Ascending aorta (tissue), 2 donors: ENCODE measurements at regions not wholly inside any gene's neighbourhood (a gene's known extent, or its start where the extent isn't known, plus 50 kb on each side); places are given as distances from the start of the nearest gene placed in this dataset.

Experiments used
- DNase-seq, 2 donors: peaks; one replicate each; pipeline ENCODE4 v3.0.0-alpha.2; 2019; ENCODE audit warnings: low spot score in 2 of 2
- H3K27ac ChIP-seq, 2 donors: fragments of 200-600 bp; sonication (generic); one replicate each; pipeline ENCODE4 v1.5.1; 2016 to 2017; ENCODE audit warnings: mild to moderate bottlenecking in 1 of 2
- H3K27me3 ChIP-seq: fragments of 200-600 bp; sonication (generic); one replicate; pipeline ENCODE4 v1.5.1; 2017
- H3K36me3 ChIP-seq, 2 donors: fragments of 200-600 bp; sonication (generic); one replicate each; pipeline ENCODE4 v1.5.1; 2016
- H3K4me1 ChIP-seq, 2 donors: fragments of 200-600 bp; sonication (generic); one replicate each; pipeline ENCODE4 v1.5.1; 2016 to 2017; ENCODE audit warnings: mild to moderate bottlenecking in 1 of 2
- H3K4me3 ChIP-seq, 2 donors: fragments of 200-600 bp; sonication (generic); one replicate each; pipeline ENCODE4 v1.5.1; 2016 to 2017; ENCODE audit warnings: mild to moderate bottlenecking in 1 of 2
- H3K9me3 ChIP-seq, 2 donors: fragments of 200-600 bp; sonication (generic); one replicate each; pipeline ENCODE4 v1.5.1; 2016
- intact Hi-C: fragments of 100-400 bp; cut with DNase I; formaldehyde crosslinking; loops from one replicate; pipeline ENCODE4 v1.15.1; 2023
- TF ChIP-seq, protein P1 (sequence below), 3 experiments: fragments of 200-600 bp in 2 of 3; fragments of 450-650 bp in 1 of 3; sonication (generic) in 2 of 3; IDR thresholded peaks; one replicate each; pipeline ENCODE4 v1.5.1; 2016 to 2019; ENCODE audit warnings: antibody characterized with exemption in 3 of 3, mild to moderate bottlenecking in 1 of 3, moderate library complexity in 1 of 3

DNA sequence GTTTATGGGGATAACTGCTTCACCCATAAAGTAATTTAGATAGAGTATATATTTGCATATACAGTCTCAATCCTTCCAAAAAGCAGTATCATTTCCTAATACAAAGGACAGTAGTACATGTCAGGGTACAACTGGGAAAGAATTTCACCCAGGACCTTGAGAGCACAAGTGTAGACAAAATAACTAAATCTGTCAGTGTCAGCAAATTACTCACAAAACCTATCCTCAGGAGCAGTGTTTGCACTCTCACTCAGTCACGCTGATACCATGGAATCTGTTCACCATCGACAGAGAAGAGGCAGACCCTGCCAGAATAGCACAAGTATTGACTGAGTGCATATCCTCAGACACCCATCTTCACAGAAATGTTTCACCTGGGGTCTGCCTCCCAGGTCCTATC, 554.7 kb upstream of the PHF14 start:
- Histone ChIP-seq H3K27ac (no peak overlapping the region), H3K4me1 (no peaks in the 10 kb centered on the region), H3K9me3 (no peaks in the 10 kb centered on the region), H3K4me3 (no peak overlapping the region), H3K36me3 (no peaks in the 10 kb centered on the region), H3K27me3 (no peaks in the 10 kb centered on the region)
- TF ChIP-seq, protein P1, sequence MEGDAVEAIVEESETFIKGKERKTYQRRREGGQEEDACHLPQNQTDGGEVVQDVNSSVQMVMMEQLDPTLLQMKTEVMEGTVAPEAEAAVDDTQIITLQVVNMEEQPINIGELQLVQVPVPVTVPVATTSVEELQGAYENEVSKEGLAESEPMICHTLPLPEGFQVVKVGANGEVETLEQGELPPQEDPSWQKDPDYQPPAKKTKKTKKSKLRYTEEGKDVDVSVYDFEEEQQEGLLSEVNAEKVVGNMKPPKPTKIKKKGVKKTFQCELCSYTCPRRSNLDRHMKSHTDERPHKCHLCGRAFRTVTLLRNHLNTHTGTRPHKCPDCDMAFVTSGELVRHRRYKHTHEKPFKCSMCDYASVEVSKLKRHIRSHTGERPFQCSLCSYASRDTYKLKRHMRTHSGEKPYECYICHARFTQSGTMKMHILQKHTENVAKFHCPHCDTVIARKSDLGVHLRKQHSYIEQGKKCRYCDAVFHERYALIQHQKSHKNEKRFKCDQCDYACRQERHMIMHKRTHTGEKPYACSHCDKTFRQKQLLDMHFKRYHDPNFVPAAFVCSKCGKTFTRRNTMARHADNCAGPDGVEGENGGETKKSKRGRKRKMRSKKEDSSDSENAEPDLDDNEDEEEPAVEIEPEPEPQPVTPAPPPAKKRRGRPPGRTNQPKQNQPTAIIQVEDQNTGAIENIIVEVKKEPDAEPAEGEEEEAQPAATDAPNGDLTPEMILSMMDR (IDR thresholded peaks at IDR 0.05): no peak
- no peak for DNase-seq
- intact Hi-C loops: no loop called here

GRCh38 chr7:10429031-10429430, 544.6 kb upstream of the PHF14 start:
- intact Hi-C loops: no loop called here
- no peak for DNase-seq
- H3K4me3 ChIP-seq: no peak overlapping the region
- no peak overlapping the region for H3K27ac ChIP-seq
- H3K9me3 ChIP-seq: no peaks in the 10 kb centered on the region
- no peaks in the 10 kb centered on the region for H3K4me1 ChIP-seq
- H3K27me3 ChIP-seq: no peaks in the 10 kb centered on the region
- TF ChIP-seq, protein P1 (IDR thresholded peaks at IDR 0.05): no peak
- no peaks in the 10 kb centered on the region for H3K36me3 ChIP-seq

GRCh38 chr7:10429511-10429910, 544.2 kb upstream of the PHF14 start:
- intact Hi-C loops: no loop called here
- Histone ChIP-seq H3K4me1 (no peaks in the 10 kb centered on the region), H3K27ac (no peak overlapping the region), H3K4me3 (no peak overlapping the region), H3K9me3 (no peaks in the 10 kb centered on the region), H3K27me3 (no peaks in the 10 kb centered on the region), H3K36me3 (no peaks in the 10 kb centered on the region)
- TF ChIP-seq, protein P1 (IDR thresholded peaks at IDR 0.05): no peak
- DNase-seq: no peak

DNA sequence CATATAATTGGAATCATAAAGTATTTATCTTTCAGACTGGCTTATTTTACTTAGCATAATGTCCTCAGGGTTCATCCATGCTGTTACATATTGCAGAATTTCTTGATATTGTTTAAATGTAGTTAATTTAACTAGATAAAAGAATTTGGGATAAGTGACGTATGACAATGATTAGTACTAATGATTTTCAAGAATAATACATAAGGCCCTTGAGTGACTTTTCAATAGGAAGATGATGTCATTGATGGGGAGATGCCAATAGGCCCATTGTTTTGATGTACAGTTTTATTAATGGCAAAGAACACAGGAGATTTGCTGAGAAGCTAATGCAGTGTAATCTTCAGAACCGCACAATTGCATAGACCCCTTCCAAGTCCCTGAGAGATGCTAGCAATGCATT, 537.4 kb upstream of the PHF14 start:
- TF ChIP-seq, protein P1 (IDR thresholded peaks at IDR 0.05): no peak
- no peak for DNase-seq

GRCh38 chr7:10439027-10439426, 534.6 kb upstream of the PHF14 start:
- Histone ChIP-seq H3K4me1 (no peaks in the 10 kb centered on the region), H3K36me3 (no peaks in the 10 kb centered on the region), H3K27ac (no peak overlapping the region), H3K4me3 (no peak overlapping the region), H3K27me3 (no peaks in the 10 kb centered on the region), H3K9me3 (no peaks in the 10 kb centered on the region)
- intact Hi-C loops: no loop called here
- no peak for DNase-seq
- TF ChIP-seq, protein P1 (IDR thresholded peaks at IDR 0.05): no peak

More for the DNA sequence above, 537.4 kb upstream of the PHF14 start:
- Histone ChIP-seq H3K27ac (no peak overlapping the region), H3K9me3 (no peaks in the 10 kb centered on the region), H3K36me3 (no peaks in the 10 kb centered on the region), H3K27me3 (no peaks in the 10 kb centered on the region), H3K4me3 (no peak overlapping the region), H3K4me1 (no peaks in the 10 kb centered on the region)
- intact Hi-C loops: no loop called here

GRCh38 chr7:10455936-10456335, 517.7 kb upstream of the PHF14 start:
- no peak overlapping the region for H3K4me3 ChIP-seq
- H3K36me3 ChIP-seq: no peaks in the 10 kb centered on the region
- no peaks in the 10 kb centered on the region for H3K4me1 ChIP-seq
- intact Hi-C loops: no loop called here
- no peaks in the 10 kb centered on the region for H3K27me3 ChIP-seq
- H3K27ac ChIP-seq: no peak overlapping the region
- no peaks in the 10 kb centered on the region for H3K9me3 ChIP-seq
- no peak for DNase-seq
- TF ChIP-seq, protein P1 (IDR thresholded peaks at IDR 0.05): no peak
